ENCODE measurements at regions not wholly inside any gene's neighbourhood (a gene's known extent, or its start where the extent isn't known, plus 50 kb on each side); places are given as distances from the start of the nearest gene placed in this dataset.

DNA sequence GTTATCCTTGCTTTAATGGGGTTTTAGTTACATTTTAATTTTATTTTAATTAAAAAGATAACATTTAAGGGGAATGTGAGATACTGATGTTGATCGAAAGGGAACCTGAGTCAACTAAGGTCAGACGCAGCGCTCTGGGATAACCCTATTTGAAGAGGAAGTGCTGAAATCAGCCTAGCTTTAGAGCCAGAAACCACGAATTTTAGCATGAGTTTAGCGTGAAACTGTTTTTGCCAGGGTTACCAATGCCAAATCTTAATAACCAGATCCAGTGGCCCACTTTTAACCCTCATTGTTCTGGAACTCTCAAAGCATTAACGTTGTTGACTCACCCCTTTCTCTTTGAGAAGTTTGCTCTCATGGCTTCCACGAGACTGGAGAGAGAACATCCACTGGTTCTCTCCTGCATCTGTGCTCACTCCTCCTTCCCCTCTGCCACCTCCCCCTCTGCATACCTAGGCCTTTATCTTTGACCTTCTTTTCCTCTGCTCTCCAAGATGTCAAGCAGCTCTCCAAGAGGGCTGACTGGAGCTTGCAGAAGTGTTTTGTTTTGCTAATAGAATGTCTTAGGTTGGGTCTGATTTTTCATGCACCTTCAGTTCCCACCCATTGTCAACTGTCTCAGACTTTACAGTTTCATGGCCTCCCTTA, 198.3 kb upstream of the CELF2 start:
- 82% methylated on average over 7 of the region's 7 CpGs for WGBS (ENCODE audit: low lambda C conversion rate, missing lambda C conversion rate)
- Histone ChIP-seq H3K36me3 (replicated peaks; ENCODE audit: insufficient read depth, low read depth) (no peaks in the 10 kb centered on the region), H3K9me2 (replicated peaks; ENCODE audit: insufficient read depth) (no peaks in the 10 kb centered on the region), H2AFZ (no peak overlapping the region), H3K4me3 (no peak overlapping the region), H3K27me3 (no peaks in the 10 kb centered on the region), H4K20me1 (ENCODE audit: insufficient read depth, poor library complexity, severe bottlenecking) (no peaks in the 10 kb centered on the region), H3K79me2 (no peaks in the 10 kb centered on the region), H3K4me1 (ENCODE audit: insufficient read depth) (peaks cover under 1% of the 10 kb centered on the region), H3K27ac (no peak overlapping the region), H3K4me2 (no peak overlapping the region), H3K9me3 (ENCODE audit: low read depth) (no peaks in the 10 kb centered on the region)
- TF ChIP-seq EZH2 (IDR thresholded peaks at IDR 0.05; ENCODE audit: borderline replicate concordance): no peak
- no peak for TF ChIP-seq CTCF (IDR thresholded peaks at IDR 0.05; ENCODE audit: poor library complexity)
- no peak for TF ChIP-seq EZH2phosphoT487 (IDR thresholded peaks at IDR 0.05; ENCODE audit: low read depth, severe bottlenecking, unreplicated experiment)
- no peak for DNase-seq (ENCODE audit: low spot score)

GRCh38 chr10:10821926-10822325, 195.7 kb upstream of the CELF2 start:
- Histone ChIP-seq H3K79me2 (no peaks in the 10 kb centered on the region), H3K36me3 (replicated peaks; ENCODE audit: insufficient read depth, low read depth) (no peaks in the 10 kb centered on the region), H3K4me2 (no peak overlapping the region), H3K27me3 (no peaks in the 10 kb centered on the region), H3K4me1 (ENCODE audit: insufficient read depth) (peaks cover 10% of the 10 kb centered on the region), H4K20me1 (ENCODE audit: insufficient read depth, poor library complexity, severe bottlenecking) (no peaks in the 10 kb centered on the region), H3K9me3 (ENCODE audit: low read depth) (no peaks in the 10 kb centered on the region), H2AFZ (no peak overlapping the region), H3K4me3 (no peak overlapping the region), H3K9me2 (replicated peaks; ENCODE audit: insufficient read depth) (no peaks in the 10 kb centered on the region), H3K27ac (no peak overlapping the region)
- DNase-seq (ENCODE audit: low spot score): no peak
- WGBS (ENCODE audit: low lambda C conversion rate, missing lambda C conversion rate): 88% methylated on average over 6 of the region's 6 CpGs
- TF ChIP-seq EZH2 (IDR thresholded peaks at IDR 0.05; ENCODE audit: borderline replicate concordance) (no peak), CTCF (IDR thresholded peaks at IDR 0.05; ENCODE audit: poor library complexity) (no peak), EZH2phosphoT487 (IDR thresholded peaks at IDR 0.05; ENCODE audit: low read depth, severe bottlenecking, unreplicated experiment) (no peak)

DNA sequence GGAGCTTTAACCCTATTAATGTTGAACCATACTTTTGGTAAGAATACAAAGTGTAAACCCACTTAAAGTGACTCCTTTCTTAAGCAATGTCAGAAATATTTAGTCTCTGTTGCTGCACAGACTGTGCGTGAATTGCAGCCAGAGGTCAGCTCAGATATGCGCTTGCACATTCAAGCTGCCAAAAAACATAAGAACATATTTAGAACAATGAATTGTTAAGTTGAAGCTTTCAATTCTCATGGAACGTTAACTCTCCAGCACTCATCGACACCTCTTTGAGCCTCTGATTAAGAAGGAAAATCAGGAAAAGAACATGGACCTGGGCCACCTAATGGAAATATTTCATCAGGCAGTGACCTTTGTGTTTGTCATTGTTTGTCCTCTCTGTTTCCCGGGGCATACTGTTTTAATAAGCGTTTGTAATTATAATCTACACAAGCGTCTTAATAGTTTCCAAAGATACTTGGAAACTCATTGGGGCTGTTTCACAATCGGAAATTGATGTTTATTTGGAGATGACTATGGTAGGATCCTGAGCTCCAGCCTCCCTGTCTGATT, 193.0 kb upstream of the CELF2 start:
- DNase-seq (ENCODE audit: low spot score): no peak
- no peaks in the 10 kb centered on the region for H3K9me2 ChIP-seq (replicated peaks; ENCODE audit: insufficient read depth)
- H3K9me3 ChIP-seq (ENCODE audit: low read depth): no peaks in the 10 kb centered on the region
- H3K4me3 ChIP-seq: no peak overlapping the region
- no peak overlapping the region for H3K27ac ChIP-seq
- H2AFZ ChIP-seq: no peak overlapping the region
- WGBS (ENCODE audit: low lambda C conversion rate, missing lambda C conversion rate): 74% methylated on average over 8 of the region's 8 CpGs
- no peaks in the 10 kb centered on the region for H3K27me3 ChIP-seq
- H3K79me2 ChIP-seq: no peaks in the 10 kb centered on the region
- no peak overlapping the region for H3K4me2 ChIP-seq
- no peaks in the 10 kb centered on the region for H3K36me3 ChIP-seq (replicated peaks; ENCODE audit: insufficient read depth, low read depth)
- H4K20me1 ChIP-seq (ENCODE audit: insufficient read depth, poor library complexity, severe bottlenecking): no peaks in the 10 kb centered on the region
- no peak for TF ChIP-seq EZH2 (IDR thresholded peaks at IDR 0.05; ENCODE audit: borderline replicate concordance)
- no peak for TF ChIP-seq EZH2phosphoT487 (IDR thresholded peaks at IDR 0.05; ENCODE audit: low read depth, severe bottlenecking, unreplicated experiment)
- no peak for TF ChIP-seq CTCF (IDR thresholded peaks at IDR 0.05; ENCODE audit: poor library complexity)
- H3K4me1 ChIP-seq (ENCODE audit: insufficient read depth): peaks cover 10% of the 10 kb centered on the region
